ENCODE measurements at regions not wholly inside any gene's neighbourhood (a gene's known extent, or its start where the extent isn't known, plus 50 kb on each side); places are given as distances from the start of the nearest gene placed in this dataset.
"Not testable (repeated sequence)": the region's sequence is repeated elsewhere in the genome, so short reads cannot be mapped to it uniquely, and the experiment has no call there.

DNA sequence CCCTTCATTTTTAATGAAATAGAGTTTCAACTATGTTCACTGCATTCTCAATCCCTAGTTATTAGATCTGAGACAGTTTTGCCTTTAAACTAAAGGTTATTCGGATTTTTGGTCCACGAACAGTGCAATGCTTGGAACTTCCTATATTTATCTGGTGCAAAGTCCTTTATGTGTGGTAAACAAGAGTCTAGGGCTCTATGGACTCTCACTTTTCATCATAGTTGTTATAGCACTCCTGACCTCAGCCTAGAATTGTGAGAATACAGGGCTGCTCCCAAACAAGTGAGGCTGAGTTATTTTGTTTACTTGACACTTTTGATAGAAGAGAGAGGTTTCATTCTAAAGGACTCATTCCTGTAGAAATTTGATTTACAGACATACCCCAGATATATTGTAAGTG lies 692.1 kb downstream of the TTLL7 start:
- not testable (repeated sequence) for TF ChIP-seq POLR2A, EP300 (IDR thresholded peaks at IDR 0.05)
- TF ChIP-seq, protein P1, sequence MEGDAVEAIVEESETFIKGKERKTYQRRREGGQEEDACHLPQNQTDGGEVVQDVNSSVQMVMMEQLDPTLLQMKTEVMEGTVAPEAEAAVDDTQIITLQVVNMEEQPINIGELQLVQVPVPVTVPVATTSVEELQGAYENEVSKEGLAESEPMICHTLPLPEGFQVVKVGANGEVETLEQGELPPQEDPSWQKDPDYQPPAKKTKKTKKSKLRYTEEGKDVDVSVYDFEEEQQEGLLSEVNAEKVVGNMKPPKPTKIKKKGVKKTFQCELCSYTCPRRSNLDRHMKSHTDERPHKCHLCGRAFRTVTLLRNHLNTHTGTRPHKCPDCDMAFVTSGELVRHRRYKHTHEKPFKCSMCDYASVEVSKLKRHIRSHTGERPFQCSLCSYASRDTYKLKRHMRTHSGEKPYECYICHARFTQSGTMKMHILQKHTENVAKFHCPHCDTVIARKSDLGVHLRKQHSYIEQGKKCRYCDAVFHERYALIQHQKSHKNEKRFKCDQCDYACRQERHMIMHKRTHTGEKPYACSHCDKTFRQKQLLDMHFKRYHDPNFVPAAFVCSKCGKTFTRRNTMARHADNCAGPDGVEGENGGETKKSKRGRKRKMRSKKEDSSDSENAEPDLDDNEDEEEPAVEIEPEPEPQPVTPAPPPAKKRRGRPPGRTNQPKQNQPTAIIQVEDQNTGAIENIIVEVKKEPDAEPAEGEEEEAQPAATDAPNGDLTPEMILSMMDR (IDR thresholded peaks at IDR 0.05), result not testable (repeated sequence)

Measured in upper lobe of left lung (tissue), 4 donors.